DOHH2 (cell line): ENCODE measurements at regions not wholly inside any gene's neighbourhood (a gene's known extent, or its start where the extent isn't known, plus 50 kb on each side); places are given as distances from the start of the nearest gene placed in this dataset.
"Not testable (repeated sequence)": the region's sequence is repeated elsewhere in the genome, so short reads cannot be mapped to it uniquely, and the experiment has no call there.

Source experiments
- H3F3A ChIP-seq: fragments of 200-600 bp; sonication (generic), shearing (Covaris generic); 2 replicates; pipeline ENCODE4 v1.6.0; 2016; ENCODE audit warnings: antibody characterized with exemption, mild to moderate bottlenecking; ENCODE audit not compliant: control insufficient read depth, insufficient read depth
- H3K27ac ChIP-seq: fragments of 200-600 bp; sonication (generic); 2 replicates; pipeline ENCODE4 v1.5.1; 2014; ENCODE audit warnings: low read depth, mild to moderate bottlenecking, low read length, moderate library complexity
- H3K27me3 ChIP-seq: fragments of 200-600 bp; sonication (generic); 2 replicates; pipeline ENCODE4 v1.6.1; 2014; ENCODE audit warnings: mild to moderate bottlenecking, low read length, mixed read lengths; ENCODE audit not compliant: control insufficient read depth
- H3K36me3 ChIP-seq: fragments of 200-600 bp; sonication (generic); 2 replicates; pipeline ENCODE4 v1.6.1; 2014; ENCODE audit warnings: mild to moderate bottlenecking, low read length, moderate library complexity, mixed read lengths; ENCODE audit not compliant: control insufficient read depth
- H3K4me1 ChIP-seq: fragments of 200-600 bp; sonication (generic); 2 replicates; pipeline ENCODE4 v1.6.1; 2014; ENCODE audit warnings: mild to moderate bottlenecking, low read length, mixed read lengths; ENCODE audit not compliant: control insufficient read depth
- H3K4me2 ChIP-seq: fragments of 200-600 bp; sonication (generic); 2 replicates; pipeline ENCODE4 v1.6.0; 2014; ENCODE audit warnings: mild to moderate bottlenecking, low read length, moderate library complexity
- H3K4me3 ChIP-seq: fragments of 200-600 bp; sonication (generic); 2 replicates; pipeline ENCODE4 v1.5.1; 2014; ENCODE audit warnings: mild to moderate bottlenecking, low read length, mixed read lengths
- H3K79me2 ChIP-seq: fragments of 200-600 bp; sonication (generic); 2 replicates; pipeline ENCODE4 v1.6.1; 2014; ENCODE audit warnings: mild to moderate bottlenecking, low read length, mixed read lengths; ENCODE audit not compliant: control insufficient read depth
- H3K9me2 ChIP-seq: fragments of 200-600 bp; sonication (generic); replicated peaks from 2 replicates; pipeline ENCODE4 v1.6.1; 2014; ENCODE audit warnings: mild to moderate bottlenecking, low read length, mixed read lengths; ENCODE audit not compliant: control insufficient read depth
- H3K9me3 ChIP-seq: fragments of 200-600 bp; sonication (generic); 2 replicates; pipeline ENCODE4 v1.6.1; 2014; ENCODE audit warnings: antibody characterized with exemption, low read length, mixed read lengths; ENCODE audit not compliant: control insufficient read depth, insufficient read depth
- H4K20me1 ChIP-seq: fragments of 200-600 bp; sonication (generic); 2 replicates; pipeline ENCODE4 v1.6.0; 2014; ENCODE audit warnings: low read depth, mild to moderate bottlenecking, antibody characterized with exemption, low read length, moderate library complexity; ENCODE audit not compliant: control insufficient read depth, insufficient read depth
- EZH2phosphoT487 ChIP-seq: fragments of 200-600 bp; sonication (generic); IDR thresholded peaks from 2 replicates; pipeline ENCODE4 v1.6.1; 2017; ENCODE audit warnings: borderline replicate concordance, mild to moderate bottlenecking, antibody characterized with exemption, low read length, moderate library complexity, mixed read lengths
- TF ChIP-seq, protein P1 (sequence below): fragments of 200-600 bp; sonication (generic); IDR thresholded peaks from one replicate; pipeline ENCODE4 v1.5.1; 2014; ENCODE audit warnings: antibody characterized with exemption, mild to moderate bottlenecking, low read depth, low read length; ENCODE audit not compliant: poor library complexity, severe bottlenecking

DNA sequence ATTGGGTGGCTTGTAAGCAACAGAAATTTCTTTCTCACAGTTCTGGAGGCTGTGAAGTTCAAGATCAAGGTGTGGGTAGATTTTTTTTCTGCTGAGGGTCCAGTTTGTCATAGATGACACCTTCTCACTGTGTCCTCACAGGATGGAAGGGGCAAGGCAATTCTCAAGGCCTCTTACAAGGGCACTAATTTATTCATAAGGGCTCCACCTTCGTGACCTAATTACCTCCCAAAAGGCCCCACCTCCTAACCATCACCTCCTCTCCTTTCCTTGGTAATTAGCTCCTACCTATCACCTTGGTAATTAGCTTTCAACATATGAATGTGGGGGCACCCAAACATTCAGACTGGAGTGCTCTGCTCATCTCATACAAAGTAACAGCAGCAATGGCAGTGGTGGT lies 92.3 kb upstream of the CD44 start:
- peaks cover 13% of the 10 kb centered on the region; the same call in 1 of the 2 replicates for H3K9me3 ChIP-seq
- no peaks in the 10 kb centered on the region for H3K79me2 ChIP-seq
- H3F3A ChIP-seq = no peaks in the 10 kb centered on the region
- H3K4me2 ChIP-seq = 0 out of 2 replicates have a peak overlapping the region, but pooled peaks have one; percentile 10
- no peaks in the 10 kb centered on the region for H3K9me2 ChIP-seq
- H3K4me3 ChIP-seq = peak overlapping the region; percentile 5; the same call in 1 of the 2 replicates
- peaks cover 25% of the 10 kb centered on the region for H3K4me1 ChIP-seq
- TF ChIP-seq, protein P1, sequence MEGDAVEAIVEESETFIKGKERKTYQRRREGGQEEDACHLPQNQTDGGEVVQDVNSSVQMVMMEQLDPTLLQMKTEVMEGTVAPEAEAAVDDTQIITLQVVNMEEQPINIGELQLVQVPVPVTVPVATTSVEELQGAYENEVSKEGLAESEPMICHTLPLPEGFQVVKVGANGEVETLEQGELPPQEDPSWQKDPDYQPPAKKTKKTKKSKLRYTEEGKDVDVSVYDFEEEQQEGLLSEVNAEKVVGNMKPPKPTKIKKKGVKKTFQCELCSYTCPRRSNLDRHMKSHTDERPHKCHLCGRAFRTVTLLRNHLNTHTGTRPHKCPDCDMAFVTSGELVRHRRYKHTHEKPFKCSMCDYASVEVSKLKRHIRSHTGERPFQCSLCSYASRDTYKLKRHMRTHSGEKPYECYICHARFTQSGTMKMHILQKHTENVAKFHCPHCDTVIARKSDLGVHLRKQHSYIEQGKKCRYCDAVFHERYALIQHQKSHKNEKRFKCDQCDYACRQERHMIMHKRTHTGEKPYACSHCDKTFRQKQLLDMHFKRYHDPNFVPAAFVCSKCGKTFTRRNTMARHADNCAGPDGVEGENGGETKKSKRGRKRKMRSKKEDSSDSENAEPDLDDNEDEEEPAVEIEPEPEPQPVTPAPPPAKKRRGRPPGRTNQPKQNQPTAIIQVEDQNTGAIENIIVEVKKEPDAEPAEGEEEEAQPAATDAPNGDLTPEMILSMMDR = no peak
- TF ChIP-seq EZH2phosphoT487 = no peak
- no peaks in the 10 kb centered on the region for H4K20me1 ChIP-seq
- no peak overlapping the region for H3K27ac ChIP-seq
- H3K27me3 ChIP-seq = no peaks in the 10 kb centered on the region
- H3K36me3 ChIP-seq = no peaks in the 10 kb centered on the region

DNA sequence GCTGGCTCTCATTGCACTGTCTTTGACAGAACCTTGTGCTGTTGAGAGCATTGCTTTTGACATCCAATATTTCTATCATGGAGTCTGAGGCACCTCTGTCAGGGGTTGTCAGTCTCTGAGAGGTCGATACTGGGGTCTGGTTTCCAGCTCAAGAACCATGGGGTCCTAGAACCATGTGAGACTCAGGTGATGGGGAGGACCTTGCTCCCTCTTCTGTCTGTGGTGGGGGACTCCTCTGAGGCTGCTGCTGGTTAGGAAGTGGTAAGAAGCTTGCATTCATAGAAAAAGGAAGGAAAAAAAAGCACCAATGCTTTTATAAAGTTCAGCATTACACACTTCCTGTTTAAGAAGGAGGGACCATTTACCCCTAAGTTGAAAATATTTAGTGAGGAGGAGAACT lies 91.8 kb upstream of the CD44 start:
- peaks cover 25% of the 10 kb centered on the region for H3K4me1 ChIP-seq
- H3K36me3 ChIP-seq = no peaks in the 10 kb centered on the region
- H3K4me3 ChIP-seq = peak overlapping the region; percentile 5; the same call in 1 of the 2 replicates
- H3K9me3 ChIP-seq = peaks cover 13% of the 10 kb centered on the region; the same call in 1 of the 2 replicates
- H3K4me2 ChIP-seq = peak overlapping the region; percentile 10; the same call in 1 of the 2 replicates
- TF ChIP-seq EZH2phosphoT487 = no peak
- TF ChIP-seq, protein P1 = no peak
- no peaks in the 10 kb centered on the region for H3K79me2 ChIP-seq
- no peaks in the 10 kb centered on the region for H3K9me2 ChIP-seq
- H3K27me3 ChIP-seq = no peaks in the 10 kb centered on the region
- no peaks in the 10 kb centered on the region for H4K20me1 ChIP-seq
- no peak overlapping the region for H3K27ac ChIP-seq
- no peaks in the 10 kb centered on the region for H3F3A ChIP-seq

DNA sequence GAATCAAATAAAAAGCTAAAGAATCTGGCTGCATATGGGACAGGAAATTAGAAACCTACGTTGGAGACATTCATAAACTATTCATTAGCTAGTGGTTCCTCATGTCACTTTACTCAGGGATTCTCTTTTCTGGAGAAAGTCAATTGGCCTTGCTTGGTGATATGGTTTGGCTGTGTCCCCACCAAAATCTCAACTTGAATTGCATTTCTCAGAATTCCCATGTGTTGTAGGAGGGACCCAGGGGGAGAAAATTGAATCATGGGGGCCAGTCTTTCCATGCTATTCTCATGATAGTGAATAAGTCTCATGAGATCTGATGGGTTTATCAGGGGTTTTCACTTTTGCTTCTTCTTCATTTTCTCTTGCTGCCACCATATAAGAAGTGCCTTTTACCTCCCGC lies 91.2 kb upstream of the CD44 start:
- Histone ChIP-seq H3K27me3 (no peaks in the 10 kb centered on the region), H3K4me3 (no peak overlapping the region), H3K9me3 (peaks cover 13% of the 10 kb centered on the region; the same call in 1 of the 2 replicates), H3K36me3 (no peaks in the 10 kb centered on the region), H3K79me2 (no peaks in the 10 kb centered on the region), H3K9me2 (no peaks in the 10 kb centered on the region), H3K27ac (no peak overlapping the region), H4K20me1 (no peaks in the 10 kb centered on the region), H3K4me2 (no peak overlapping the region), H3K4me1 (peaks cover 25% of the 10 kb centered on the region), H3F3A (no peaks in the 10 kb centered on the region)
- no peak for TF ChIP-seq EZH2phosphoT487
- TF ChIP-seq, protein P1 = no peak

DNA sequence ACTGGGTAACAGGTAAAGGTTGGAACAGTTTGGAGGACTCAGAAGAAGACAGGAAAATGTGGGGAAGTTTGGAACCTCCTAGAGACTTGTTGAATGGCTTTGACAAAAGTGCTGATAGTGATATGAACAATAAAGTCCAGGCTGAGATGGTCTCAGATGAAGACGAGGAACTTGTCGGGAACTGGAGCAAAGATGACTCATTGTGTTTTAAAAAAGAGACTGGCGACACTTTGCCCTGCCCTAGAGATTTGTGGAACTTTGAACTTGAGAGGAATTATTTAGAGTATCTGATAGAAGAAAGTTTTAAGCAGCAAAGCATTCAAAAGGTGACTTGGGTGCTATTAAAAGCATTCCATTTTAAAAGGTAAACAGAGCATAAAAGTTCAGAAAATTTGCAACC lies 90.6 kb upstream of the CD44 start:
- not testable (repeated sequence) for H4K20me1 ChIP-seq, H3K27me3 ChIP-seq, H3K9me2 ChIP-seq, H3K4me3 ChIP-seq, H3K79me2 ChIP-seq, H3K27ac ChIP-seq, H3K4me2 ChIP-seq, H3K36me3 ChIP-seq, H3F3A ChIP-seq
- Histone ChIP-seq H3K4me1 (peaks cover 25% of the 10 kb centered on the region), H3K9me3 (peaks cover 13% of the 10 kb centered on the region; the same call in 1 of the 2 replicates)
